Colonic mucosa (tissue), 4 donors: ENCODE measurements at regions not wholly inside any gene's neighbourhood (a gene's known extent, or its start where the extent isn't known, plus 50 kb on each side); places are given as distances from the start of the nearest gene placed in this dataset.
"Not testable (repeated sequence)": the region's sequence is repeated elsewhere in the genome, so short reads cannot be mapped to it uniquely, and the experiment has no call there.

Source experiments
- DNase-seq: peaks from one replicate; pipeline ENCODE4 v3.0.0-alpha.2; 2020
- H3K27ac ChIP-seq: fragments of 200-600 bp; one replicate; pipeline ENCODE4 v1.8.0; 2021
- H3K27me3 ChIP-seq: fragments of 200-600 bp; one replicate; pipeline ENCODE4 v1.8.0; 2021
- H3K36me3 ChIP-seq: fragments of 200-600 bp; one replicate; pipeline ENCODE4 v1.8.0; 2021
- H3K4me1 ChIP-seq: fragments of 200-600 bp; one replicate; pipeline ENCODE4 v1.8.0; 2021; ENCODE audit warnings: mild to moderate bottlenecking
- H3K4me3 ChIP-seq: fragments of 200-600 bp; one replicate; pipeline ENCODE4 v1.8.0; 2021
- H3K9ac ChIP-seq, 2 donors: one replicate each; pipeline ENCODE4 v1.7.0; 2013; ENCODE audit warnings: control low read depth in 2 of 2, low read depth in 2 of 2, low read length in 2 of 2
- H3K9me3 ChIP-seq: fragments of 200-600 bp; one replicate; pipeline ENCODE4 v1.8.0; 2021
- intact Hi-C: fragments of 100-400 bp; cut with DNase I; formaldehyde crosslinking; loops from one replicate; pipeline ENCODE4 v1.14.1; 2022
- TF ChIP-seq, protein P1 (sequence below): fragments of 200-600 bp; IDR thresholded peaks from one replicate; pipeline ENCODE4 v1.8.0; 2022; ENCODE audit warnings: antibody characterized with exemption, mild to moderate bottlenecking
- donor health status: healthy.
- donor health status: DM: no; HTN: no; CAD: no.
- donor health status: DM: no; HTN: no; CAD: no.

DNA sequence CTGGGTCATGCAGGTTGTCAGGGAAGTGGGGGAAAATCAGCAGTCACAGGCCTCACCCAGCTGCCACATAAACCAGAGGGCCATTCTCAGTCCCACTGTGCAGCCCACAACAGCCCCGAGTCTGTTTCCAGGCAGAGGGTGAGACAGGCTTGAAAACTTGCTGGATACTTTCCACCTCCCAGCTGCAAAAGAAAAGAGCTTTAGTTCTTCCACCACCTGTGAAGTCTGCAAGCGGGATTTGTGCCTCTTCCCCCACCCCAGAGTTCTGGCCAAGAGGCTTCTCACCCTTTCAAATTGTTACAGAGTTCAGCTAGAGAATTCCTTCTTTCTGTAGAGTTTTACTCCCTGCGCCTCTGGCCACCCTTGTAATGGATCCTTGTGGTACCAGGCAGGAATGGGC, 115.5 kb upstream of the ZDHHC15 start:
- Histone ChIP-seq H3K27me3 (no peaks in the 10 kb centered on the region), H3K9me3 (no peaks in the 10 kb centered on the region), H3K36me3 (no peaks in the 10 kb centered on the region), H3K27ac (no peak overlapping the region), H3K4me1 (no peaks in the 10 kb centered on the region), H3K9ac (no peak overlapping the region), H3K4me3 (no peak overlapping the region)
- DNase-seq: no peak
- intact Hi-C loops: no loop called here
- TF ChIP-seq, protein P1, sequence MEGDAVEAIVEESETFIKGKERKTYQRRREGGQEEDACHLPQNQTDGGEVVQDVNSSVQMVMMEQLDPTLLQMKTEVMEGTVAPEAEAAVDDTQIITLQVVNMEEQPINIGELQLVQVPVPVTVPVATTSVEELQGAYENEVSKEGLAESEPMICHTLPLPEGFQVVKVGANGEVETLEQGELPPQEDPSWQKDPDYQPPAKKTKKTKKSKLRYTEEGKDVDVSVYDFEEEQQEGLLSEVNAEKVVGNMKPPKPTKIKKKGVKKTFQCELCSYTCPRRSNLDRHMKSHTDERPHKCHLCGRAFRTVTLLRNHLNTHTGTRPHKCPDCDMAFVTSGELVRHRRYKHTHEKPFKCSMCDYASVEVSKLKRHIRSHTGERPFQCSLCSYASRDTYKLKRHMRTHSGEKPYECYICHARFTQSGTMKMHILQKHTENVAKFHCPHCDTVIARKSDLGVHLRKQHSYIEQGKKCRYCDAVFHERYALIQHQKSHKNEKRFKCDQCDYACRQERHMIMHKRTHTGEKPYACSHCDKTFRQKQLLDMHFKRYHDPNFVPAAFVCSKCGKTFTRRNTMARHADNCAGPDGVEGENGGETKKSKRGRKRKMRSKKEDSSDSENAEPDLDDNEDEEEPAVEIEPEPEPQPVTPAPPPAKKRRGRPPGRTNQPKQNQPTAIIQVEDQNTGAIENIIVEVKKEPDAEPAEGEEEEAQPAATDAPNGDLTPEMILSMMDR: no peak

DNA sequence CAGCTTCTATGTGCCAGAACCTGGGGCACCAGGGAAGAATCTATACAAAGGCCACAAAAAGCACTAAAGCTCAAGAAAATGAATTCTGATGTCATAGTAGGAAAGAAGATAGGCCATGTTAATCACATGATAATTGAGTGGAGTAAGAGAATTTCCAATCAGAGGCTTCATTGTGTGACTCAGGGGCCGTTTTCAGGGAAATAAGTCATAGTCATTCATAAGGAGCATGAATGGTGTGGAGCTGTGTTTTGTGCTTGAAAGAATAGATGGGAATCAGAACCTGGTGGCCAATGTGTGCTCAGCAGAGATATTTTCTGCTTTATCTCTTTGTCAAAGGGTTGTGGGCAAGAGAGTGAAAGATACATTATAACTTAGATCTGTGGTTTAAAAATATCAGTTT, 102.4 kb upstream of the ZDHHC15 start:
- Histone ChIP-seq H3K27me3 (no peaks in the 10 kb centered on the region), H3K9me3 (no peaks in the 10 kb centered on the region), H3K9ac (no peak overlapping the region), H3K4me1 (no peaks in the 10 kb centered on the region), H3K27ac (no peak overlapping the region), H3K4me3 (no peak overlapping the region), H3K36me3 (no peaks in the 10 kb centered on the region)
- no peak for DNase-seq
- TF ChIP-seq, protein P1: no peak
- intact Hi-C loops: no loop called here

DNA sequence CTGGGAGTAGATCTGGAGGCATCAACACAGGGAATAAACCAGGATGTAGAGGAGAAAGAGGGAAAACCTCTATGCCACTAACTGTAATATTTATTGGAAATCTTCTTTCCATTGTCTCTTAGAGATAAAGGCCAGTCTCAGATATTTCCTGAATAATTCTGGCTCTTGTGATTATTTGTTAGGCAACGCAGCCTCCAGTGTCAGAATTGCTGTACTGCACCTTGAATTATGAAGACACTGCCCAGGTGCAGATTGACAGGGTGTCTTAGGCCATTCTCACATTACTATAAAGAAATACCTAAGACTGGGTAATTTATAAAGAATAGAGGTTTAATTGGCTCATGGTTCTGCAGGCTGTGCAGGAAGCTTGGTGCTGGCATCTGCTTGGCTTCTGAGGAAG, 100.7 kb upstream of the ZDHHC15 start:
- DNase-seq: no peak
- Histone ChIP-seq H3K4me1 (no peaks in the 10 kb centered on the region), H3K9me3 (no peaks in the 10 kb centered on the region), H3K27ac (no peak overlapping the region), H3K9ac (no peak overlapping the region), H3K27me3 (no peaks in the 10 kb centered on the region), H3K4me3 (no peak overlapping the region), H3K36me3 (no peaks in the 10 kb centered on the region)
- intact Hi-C loops: no loop called here
- TF ChIP-seq, protein P1: no peak

DNA sequence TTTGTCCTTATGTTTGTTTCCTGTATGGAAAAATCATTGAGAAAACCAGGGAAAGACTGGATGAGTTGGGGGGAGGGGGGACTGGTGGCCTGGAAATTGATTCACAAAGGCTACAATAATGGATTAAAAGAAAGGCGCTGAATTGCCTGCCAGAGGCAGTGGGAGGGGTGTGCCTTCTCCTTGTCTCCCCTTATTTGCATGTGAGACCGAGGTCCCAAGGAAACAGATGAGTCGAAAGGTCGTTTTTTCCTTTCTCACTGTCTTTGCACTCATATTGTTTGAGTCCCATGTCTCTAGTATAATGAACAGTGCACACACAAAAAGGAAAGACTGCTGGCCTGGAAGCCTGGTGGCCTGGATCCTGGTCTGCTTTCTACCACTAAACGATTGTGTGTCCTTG, 86.6 kb upstream of the ZDHHC15 start:
- TF ChIP-seq, protein P1: no peak
- no peak for DNase-seq
- no peaks in the 10 kb centered on the region for H3K27me3 ChIP-seq
- intact Hi-C loops: loop anchor here (10.0 kb wide), 1 partner anchor 1225 kb away; no protein-coding TSS in a partner anchor
- H3K36me3 ChIP-seq: no peaks in the 10 kb centered on the region
- no peak overlapping the region for H3K27ac ChIP-seq
- no peak overlapping the region for H3K9ac ChIP-seq
- H3K9me3 ChIP-seq: no peaks in the 10 kb centered on the region
- no peaks in the 10 kb centered on the region for H3K4me1 ChIP-seq
- H3K4me3 ChIP-seq: no peak overlapping the region

DNA sequence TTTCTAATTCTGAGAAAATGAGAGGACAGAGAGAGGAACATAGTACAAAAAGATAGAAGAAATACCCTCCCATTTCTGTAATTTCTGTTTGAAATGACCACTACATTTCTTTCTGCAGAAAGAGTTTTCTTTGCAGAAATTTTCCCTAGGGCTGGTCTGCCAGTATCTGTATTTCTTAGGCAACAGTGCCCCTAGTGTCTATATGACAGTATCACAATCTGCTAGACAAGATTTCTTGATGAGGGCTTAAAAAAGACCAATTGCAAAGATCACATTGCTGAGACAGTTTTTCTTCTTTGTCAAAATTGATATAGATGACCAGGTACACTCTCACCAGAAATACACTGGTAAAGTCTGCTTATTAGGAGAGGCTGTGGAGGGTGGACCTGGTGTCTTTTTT, 81.0 kb upstream of the ZDHHC15 start:
- H3K4me3 ChIP-seq: no peak overlapping the region
- TF ChIP-seq, protein P1: peak; percentile 71
- H3K9me3 ChIP-seq: no peaks in the 10 kb centered on the region
- H3K36me3 ChIP-seq: no peaks in the 10 kb centered on the region
- H3K9ac ChIP-seq: no peak overlapping the region
- no peaks in the 10 kb centered on the region for H3K4me1 ChIP-seq
- no peak overlapping the region for H3K27ac ChIP-seq
- no peak for DNase-seq
- intact Hi-C loops: loop anchor here (10.0 kb wide), 1 partner anchor 1219 kb away; no protein-coding TSS in a partner anchor
- no peaks in the 10 kb centered on the region for H3K27me3 ChIP-seq

DNA sequence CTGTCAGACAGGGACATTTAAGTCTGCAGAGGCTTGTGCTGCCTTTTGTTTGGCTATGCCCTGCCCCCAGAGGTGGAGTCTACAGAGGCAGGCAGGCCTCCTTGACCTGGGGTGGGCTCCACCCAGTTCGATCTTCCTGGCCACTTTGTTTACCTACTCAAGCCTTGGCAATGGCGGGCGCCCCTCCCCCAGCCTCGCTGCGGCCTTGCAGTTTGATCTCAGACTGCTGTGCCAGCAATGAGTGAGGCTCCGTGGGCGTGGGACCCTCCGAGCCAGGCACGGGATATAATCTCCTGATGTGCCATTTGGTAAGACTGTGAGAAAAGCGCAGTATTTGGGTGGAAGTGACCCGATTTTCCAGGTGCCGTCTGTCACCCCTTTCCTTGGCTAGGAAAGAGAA, 79.2 kb upstream of the ZDHHC15 start:
- not testable (repeated sequence) for H3K27ac ChIP-seq, DNase-seq, H3K4me3 ChIP-seq, H3K9ac ChIP-seq, H3K27me3 ChIP-seq, H3K9me3 ChIP-seq, H3K4me1 ChIP-seq, H3K36me3 ChIP-seq
- intact Hi-C loops: loop anchor here (10.0 kb wide), 1 partner anchor 1217 kb away; no protein-coding TSS in a partner anchor
